Activated CD8-positive, alpha-beta memory T cell treated with anti-CD3 and anti-CD28 coated beads, Interleukin-2, amount 50 U/mL, for 48 hours (primary cell): ENCODE measurements at regions not wholly inside any gene's neighbourhood (a gene's known extent, or its start where the extent isn't known, plus 50 kb on each side); places are given as distances from the start of the nearest gene placed in this dataset.
"Not testable (repeated sequence)": the region's sequence is repeated elsewhere in the genome, so short reads cannot be mapped to it uniquely, and the experiment has no call there.

ENCODE experiments used
- DNase-seq: peaks from one replicate; pipeline ENCODE4 v3.0.0-alpha.2; 2020

- DNase-seq: no peak
Observed at GRCh38 chr3:110343945-110344344, 727.7 kb upstream of the NECTIN3 start.

- no peak for DNase-seq
Observed at GRCh38 chr3:110344487-110344886, 727.1 kb upstream of the NECTIN3 start.

- DNase-seq: no peak
Observed at GRCh38 chr3:110344897-110345767, 726.5 kb upstream of the NECTIN3 start.

GRCh38 chr3:110349295-110349694 is 722.3 kb upstream of the NECTIN3 start:
- no peak for DNase-seq

- no peak for DNase-seq
Observed at GRCh38 chr3:110352841-110353604, 718.6 kb upstream of the NECTIN3 start.

- no peak for DNase-seq
Observed at GRCh38 chr3:110362751-110363150, 708.9 kb upstream of the NECTIN3 start.

GRCh38 chr3:110367289-110367688 is 704.3 kb upstream of the NECTIN3 start:
- not testable (repeated sequence) for DNase-seq

- DNase-seq: no peak
Observed at GRCh38 chr3:110375751-110376518, 695.7 kb upstream of the NECTIN3 start.

GRCh38 chr3:110378481-110378880 is 693.1 kb upstream of the NECTIN3 start:
- no peak for DNase-seq

GRCh38 chr3:110381992-110382391 is 689.6 kb upstream of the NECTIN3 start:
- no peak for DNase-seq

- DNase-seq: no peak
Observed at GRCh38 chr3:110383356-110383755, 688.3 kb upstream of the NECTIN3 start.

- no peak for DNase-seq
Observed at GRCh38 chr3:110384601-110385000, 687.0 kb upstream of the NECTIN3 start.

GRCh38 chr3:110389005-110389404 is 682.6 kb upstream of the NECTIN3 start:
- DNase-seq: no peak

GRCh38 chr3:110390372-110390771 is 681.2 kb upstream of the NECTIN3 start:
- DNase-seq: no peak

GRCh38 chr3:110391042-110391441 is 680.6 kb upstream of the NECTIN3 start:
- no peak for DNase-seq

GRCh38 chr3:110391640-110392395 is 679.8 kb upstream of the NECTIN3 start:
- DNase-seq: no peak

- DNase-seq: no peak
Observed at GRCh38 chr3:110393941-110394340, 677.7 kb upstream of the NECTIN3 start.

- DNase-seq: no peak
Observed at GRCh38 chr3:110397115-110397514, 674.5 kb upstream of the NECTIN3 start.

GRCh38 chr3:110400315-110400714 is 671.3 kb upstream of the NECTIN3 start:
- no peak for DNase-seq

GRCh38 chr3:110405830-110406585 is 665.6 kb upstream of the NECTIN3 start:
- no peak for DNase-seq

- no peak for DNase-seq
Observed at GRCh38 chr3:110413266-110413665, 658.4 kb upstream of the NECTIN3 start.
